ENCODE measurements at regions not wholly inside any gene's neighbourhood (a gene's known extent, or its start where the extent isn't known, plus 50 kb on each side); places are given as distances from the start of the nearest gene placed in this dataset.
A peak's percentile ranks its signal among the peaks of the same experiment; 100 is the strongest.

GRCh38 chr2:149747456-149747855 lies 159.9 kb upstream of the MMADHC start:
- BruUV-seq (replicated peaks): no TSS peak
- CTCF ChIA-PET: no interaction called here
- intact Hi-C loops (cut with micrococcal nuclease; ENCODE audit: unreplicated experiment) (no loop called here), in situ Hi-C loops (cut with HindIII; ENCODE audit: low pct_unique_long_range_greater_than_20kb, low sequenced_read_pairs) (no loop called here)
- Histone ChIP-seq H3K4me3 (ENCODE audit: low read depth in 2 of 2, low read length in 2 of 2) (no peak overlapping the region), H3K27me3 (ENCODE audit: control insufficient read depth, insufficient read depth, low read length) (no peaks in the 10 kb centered on the region), H3K36me3 (ENCODE audit: control insufficient read depth, insufficient read depth, low read length) (no peaks in the 10 kb centered on the region), H3K9me3 (ENCODE audit: control insufficient read depth, insufficient read depth, low read depth, low read length) (no peaks in the 10 kb centered on the region), H3K4me1 (ENCODE audit: control insufficient read depth, insufficient read depth, low read length) (no peaks in the 10 kb centered on the region), H3K27ac (ENCODE audit: low read length) (no peak overlapping the region)
- no peak for ATAC-seq
- no peak for DNase-seq (ENCODE audit: low read depth, low spot score)
- POLR2A ChIA-PET: no interaction called here
- TF ChIP-seq POLR2AphosphoS5 (IDR thresholded peaks at IDR 0.05; ENCODE audit: low read depth, low read length) (no peak), SIN3A (IDR thresholded peaks at IDR 0.05; ENCODE audit: borderline replicate concordance, insufficient read depth, low read depth, low read length) (no peak), TCF7L2 (IDR thresholded peaks at IDR 0.05; ENCODE audit: low read depth, low read length) (no peak)
- TF ChIP-seq, protein P1, sequence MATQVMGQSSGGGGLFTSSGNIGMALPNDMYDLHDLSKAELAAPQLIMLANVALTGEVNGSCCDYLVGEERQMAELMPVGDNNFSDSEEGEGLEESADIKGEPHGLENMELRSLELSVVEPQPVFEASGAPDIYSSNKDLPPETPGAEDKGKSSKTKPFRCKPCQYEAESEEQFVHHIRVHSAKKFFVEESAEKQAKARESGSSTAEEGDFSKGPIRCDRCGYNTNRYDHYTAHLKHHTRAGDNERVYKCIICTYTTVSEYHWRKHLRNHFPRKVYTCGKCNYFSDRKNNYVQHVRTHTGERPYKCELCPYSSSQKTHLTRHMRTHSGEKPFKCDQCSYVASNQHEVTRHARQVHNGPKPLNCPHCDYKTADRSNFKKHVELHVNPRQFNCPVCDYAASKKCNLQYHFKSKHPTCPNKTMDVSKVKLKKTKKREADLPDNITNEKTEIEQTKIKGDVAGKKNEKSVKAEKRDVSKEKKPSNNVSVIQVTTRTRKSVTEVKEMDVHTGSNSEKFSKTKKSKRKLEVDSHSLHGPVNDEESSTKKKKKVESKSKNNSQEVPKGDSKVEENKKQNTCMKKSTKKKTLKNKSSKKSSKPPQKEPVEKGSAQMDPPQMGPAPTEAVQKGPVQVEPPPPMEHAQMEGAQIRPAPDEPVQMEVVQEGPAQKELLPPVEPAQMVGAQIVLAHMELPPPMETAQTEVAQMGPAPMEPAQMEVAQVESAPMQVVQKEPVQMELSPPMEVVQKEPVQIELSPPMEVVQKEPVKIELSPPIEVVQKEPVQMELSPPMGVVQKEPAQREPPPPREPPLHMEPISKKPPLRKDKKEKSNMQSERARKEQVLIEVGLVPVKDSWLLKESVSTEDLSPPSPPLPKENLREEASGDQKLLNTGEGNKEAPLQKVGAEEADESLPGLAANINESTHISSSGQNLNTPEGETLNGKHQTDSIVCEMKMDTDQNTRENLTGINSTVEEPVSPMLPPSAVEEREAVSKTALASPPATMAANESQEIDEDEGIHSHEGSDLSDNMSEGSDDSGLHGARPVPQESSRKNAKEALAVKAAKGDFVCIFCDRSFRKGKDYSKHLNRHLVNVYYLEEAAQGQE (IDR thresholded peaks at IDR 0.05; ENCODE audit: insufficient read depth in 1 of 2, low read depth in 2 of 2, low read length in 1 of 2): no peak
- TF ChIP-seq, protein P2, sequence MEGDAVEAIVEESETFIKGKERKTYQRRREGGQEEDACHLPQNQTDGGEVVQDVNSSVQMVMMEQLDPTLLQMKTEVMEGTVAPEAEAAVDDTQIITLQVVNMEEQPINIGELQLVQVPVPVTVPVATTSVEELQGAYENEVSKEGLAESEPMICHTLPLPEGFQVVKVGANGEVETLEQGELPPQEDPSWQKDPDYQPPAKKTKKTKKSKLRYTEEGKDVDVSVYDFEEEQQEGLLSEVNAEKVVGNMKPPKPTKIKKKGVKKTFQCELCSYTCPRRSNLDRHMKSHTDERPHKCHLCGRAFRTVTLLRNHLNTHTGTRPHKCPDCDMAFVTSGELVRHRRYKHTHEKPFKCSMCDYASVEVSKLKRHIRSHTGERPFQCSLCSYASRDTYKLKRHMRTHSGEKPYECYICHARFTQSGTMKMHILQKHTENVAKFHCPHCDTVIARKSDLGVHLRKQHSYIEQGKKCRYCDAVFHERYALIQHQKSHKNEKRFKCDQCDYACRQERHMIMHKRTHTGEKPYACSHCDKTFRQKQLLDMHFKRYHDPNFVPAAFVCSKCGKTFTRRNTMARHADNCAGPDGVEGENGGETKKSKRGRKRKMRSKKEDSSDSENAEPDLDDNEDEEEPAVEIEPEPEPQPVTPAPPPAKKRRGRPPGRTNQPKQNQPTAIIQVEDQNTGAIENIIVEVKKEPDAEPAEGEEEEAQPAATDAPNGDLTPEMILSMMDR (IDR thresholded peaks at IDR 0.05): no peak

DNA sequence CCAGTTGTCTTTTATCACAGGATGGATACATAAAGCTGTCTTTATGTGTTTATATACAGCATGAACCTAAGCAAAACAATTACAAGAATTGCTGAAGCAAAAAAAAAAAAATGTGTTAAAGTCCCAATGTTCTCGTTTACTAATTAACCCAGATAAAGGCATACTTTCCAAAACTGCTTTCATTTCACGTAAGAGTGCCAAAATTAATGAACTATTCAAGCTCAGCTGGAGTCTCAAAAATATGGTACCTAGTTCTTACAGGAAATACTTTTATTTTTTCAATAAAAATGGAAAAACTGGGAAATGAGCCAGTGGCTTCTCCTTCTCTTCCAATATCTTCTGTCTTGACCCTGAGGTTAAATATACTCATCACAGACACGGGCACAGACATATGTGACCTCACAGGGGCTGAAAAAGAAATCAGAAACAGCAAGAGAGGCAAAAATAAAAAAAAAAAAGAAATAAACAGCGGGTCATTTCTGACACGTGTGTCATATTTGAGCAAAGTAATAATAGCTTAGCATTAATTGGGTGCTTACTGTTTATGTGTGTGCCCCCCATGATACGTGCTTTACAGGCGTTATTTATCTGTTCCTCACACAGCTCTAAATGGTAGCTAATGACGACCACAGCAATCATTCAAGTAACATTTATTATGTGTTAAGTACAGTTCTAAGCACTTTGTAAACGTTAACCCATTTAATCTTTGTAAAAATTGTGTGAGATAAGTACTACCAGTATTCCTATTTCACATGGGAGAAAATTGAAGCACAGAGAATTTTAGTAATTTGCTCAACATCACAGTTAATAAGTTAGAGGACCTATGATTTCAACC lies 158.0 kb upstream of the MMADHC start:
- TF ChIP-seq TCF7L2 (IDR thresholded peaks at IDR 0.05; ENCODE audit: low read depth, low read length) (no peak), POLR2AphosphoS5 (IDR thresholded peaks at IDR 0.05; ENCODE audit: low read depth, low read length) (no peak), SIN3A (IDR thresholded peaks at IDR 0.05; ENCODE audit: borderline replicate concordance, insufficient read depth, low read depth, low read length) (no peak)
- DNase-seq (ENCODE audit: low read depth, low spot score) (no peak), ATAC-seq (no peak)
- Histone ChIP-seq H3K9me3 (ENCODE audit: control insufficient read depth, insufficient read depth, low read depth, low read length) (no peaks in the 10 kb centered on the region), H3K4me1 (ENCODE audit: control insufficient read depth, insufficient read depth, low read length) (no peaks in the 10 kb centered on the region), H3K27ac (ENCODE audit: low read length) (no peak overlapping the region; the same call in 1 of the 2 replicates), H3K27me3 (ENCODE audit: control insufficient read depth, insufficient read depth, low read length) (no peaks in the 10 kb centered on the region), H3K36me3 (ENCODE audit: control insufficient read depth, insufficient read depth, low read length) (no peaks in the 10 kb centered on the region), H3K4me3 (ENCODE audit: low read depth in 2 of 2, low read length in 2 of 2) (no peak overlapping the region)
- BruUV-seq (replicated peaks): no TSS peak
- ChIA-PET CTCF (no interaction called here), POLR2A (interaction anchor here (0.7 kb wide), 1 partner anchor 33 kb away, joined by 4 read pairs; no protein-coding TSS in a partner anchor)
- intact Hi-C loops (cut with micrococcal nuclease; ENCODE audit: unreplicated experiment): no loop called here
- in situ Hi-C loops (cut with HindIII; ENCODE audit: low pct_unique_long_range_greater_than_20kb, low sequenced_read_pairs): no loop called here

GRCh38 chr2:149744865-149745264 lies 157.3 kb upstream of the MMADHC start:
- H3K4me1 ChIP-seq (ENCODE audit: control insufficient read depth, insufficient read depth, low read length): no peaks in the 10 kb centered on the region
- ATAC-seq (no peak), DNase-seq (ENCODE audit: low read depth, low spot score) (no peak)
- ChIA-PET CTCF (no interaction called here), POLR2A (no interaction called here)
- H3K9me3 ChIP-seq (ENCODE audit: control insufficient read depth, insufficient read depth, low read depth, low read length): no peaks in the 10 kb centered on the region
- no peaks in the 10 kb centered on the region for H3K36me3 ChIP-seq (ENCODE audit: control insufficient read depth, insufficient read depth, low read length)
- intact Hi-C loops (cut with micrococcal nuclease; ENCODE audit: unreplicated experiment): no loop called here
- TF ChIP-seq SIN3A (IDR thresholded peaks at IDR 0.05; ENCODE audit: borderline replicate concordance, insufficient read depth, low read depth, low read length) (no peak), TCF7L2 (IDR thresholded peaks at IDR 0.05; ENCODE audit: low read depth, low read length) (no peak), POLR2AphosphoS5 (IDR thresholded peaks at IDR 0.05; ENCODE audit: low read depth, low read length) (no peak)
- TF ChIP-seq, protein P1 (IDR thresholded peaks at IDR 0.05; ENCODE audit: insufficient read depth in 1 of 2, low read depth in 2 of 2, low read length in 1 of 2): no peak
- TF ChIP-seq, protein P2 (IDR thresholded peaks at IDR 0.05): no peak
- in situ Hi-C loops (cut with HindIII; ENCODE audit: low pct_unique_long_range_greater_than_20kb, low sequenced_read_pairs): no loop called here
- no peaks in the 10 kb centered on the region for H3K27me3 ChIP-seq (ENCODE audit: control insufficient read depth, insufficient read depth, low read length)
- no TSS peak for BruUV-seq (replicated peaks)
- no peak overlapping the region for H3K4me3 ChIP-seq (ENCODE audit: low read depth in 2 of 2, low read length in 2 of 2)
- peak overlapping the region; percentile 53; the same call in 1 of the 2 replicates for H3K27ac ChIP-seq (ENCODE audit: low read length)
